ENCODE measurements at regions not wholly inside any gene's neighbourhood (a gene's known extent, or its start where the extent isn't known, plus 50 kb on each side); places are given as distances from the start of the nearest gene placed in this dataset.
"Not testable (repeated sequence)": the region's sequence is repeated elsewhere in the genome, so short reads cannot be mapped to it uniquely, and the experiment has no call there.

GRCh38 chr14:22175278-22175558 is 413.8 kb downstream of the DAD1 start:
- not testable (repeated sequence) for TF ChIP-seq CTCF (optimal IDR thresholded peaks at IDR 0.05 in 1 of 3, IDR thresholded peaks at IDR 0.05 in 1 of 3, conservative IDR thresholded peaks at IDR 0.05 in 1 of 3; ENCODE audit: extremely low read depth in 1 of 3, insufficient read depth in 2 of 3, low read length in 3 of 3); EZH2 (IDR thresholded peaks at IDR 0.05; ENCODE audit: low read length)
